K562 (cell line): ENCODE measurements at regions not wholly inside any gene's neighbourhood (a gene's known extent, or its start where the extent isn't known, plus 50 kb on each side); places are given as distances from the start of the nearest gene placed in this dataset.

Source experiments
- ATAC-seq: fragments of 200-7000 bp; cut with Tn5 transposase; 3 replicates; pipeline ENCODE4 v1.9.1; 2020; ENCODE audit warnings: moderate library complexity
- BruUV-seq: library from RNA; stranded (reverse); fragments of 400-500 nt; replicated peaks from 2 replicates; lab custom pipeline; 2021; lab: Mats Ljungman, UMichigan
- CTCF ChIA-PET: fragments of 300-600 bp; formaldehyde crosslinking; extraction: SDS; loops from one replicate; lab custom pipeline; 2021; ENCODE audit warnings: low intra/inter-chr PET ratio; lab: Yijun Ruan, JAX
- POLR2A ChIA-PET: fragments of 300-600, 350-650 bp; sonication (Branson Sonifier 250); formaldehyde crosslinking; extraction: SDS; loops from one replicate; lab custom pipeline; 2021; ENCODE audit warnings: antibody characterized with exemption, inconsistent platforms; lab: Yijun Ruan, JAX
- DNase-seq, 4 experiments: peaks; one replicate each; pipeline versions ENCODE4 v3.0.0 to v3.0.0-alpha.2; 2011 to 2018; ENCODE audit warnings: low spot score in 3 of 4, mixed read lengths in 3 of 4; ENCODE audit errors: extremely low read depth in 1 of 4
- FAIRE-seq: peaks from 2 replicates; lab custom pipeline; 2011; peaks lifted over from hg19 to GRCh38; lab: Jason Lieb, UNC
- H2AFZ ChIP-seq: 2 replicates; pipeline ENCODE4 v1.6.0; 2011; ENCODE audit warnings: low read depth, low read length, control low read depth, inconsistent platforms
- H3K27ac ChIP-seq: fragments of 200-600 bp; 3 replicates; pipeline ENCODE4 v1.8.0; 2011; ENCODE audit warnings: low read depth, mild to moderate bottlenecking, control low read depth, inconsistent platforms, low read length, moderate library complexity, mixed read lengths; ENCODE audit errors: extremely low read depth
- H3K27me3 ChIP-seq, 2 experiments: fragments of 300-600 bp in 1 of 2; 2 replicates in 1 of 2; 3 replicates in 1 of 2; pipeline versions ENCODE4 v1.6.0 to v1.8.0; 2011; ENCODE audit warnings: inconsistent platforms in 2 of 2, low read length in 2 of 2, mild to moderate bottlenecking in 1 of 2, mixed read lengths in 1 of 2, moderate library complexity in 1 of 2; ENCODE audit not compliant: control insufficient read depth in 2 of 2, insufficient read depth in 2 of 2
- H3K36me3 ChIP-seq: fragments of 300-600 bp; 3 replicates; pipeline ENCODE4 v1.8.0; 2011; ENCODE audit warnings: mild to moderate bottlenecking, low read length, inconsistent platforms; ENCODE audit not compliant: control insufficient read depth, insufficient read depth
- H3K4me1 ChIP-seq, 2 experiments: fragments of 200-600 bp in 1 of 2; replicated peaks in 1 of 2; 2 replicates in 1 of 2; 3 replicates in 1 of 2; pipeline versions ENCODE4 v1.5.1 to v1.8.0; 2011; ENCODE audit warnings: inconsistent platforms in 2 of 2, low read length in 2 of 2, mild to moderate bottlenecking in 1 of 2, mixed read lengths in 1 of 2, moderate library complexity in 1 of 2; ENCODE audit not compliant: control insufficient read depth in 2 of 2, insufficient read depth in 2 of 2
- H3K4me2 ChIP-seq: 2 replicates; pipeline ENCODE4 v1.6.1; 2011; ENCODE audit warnings: low read length, control low read depth, inconsistent platforms, mixed read lengths; ENCODE audit not compliant: insufficient read depth
- H3K4me3 ChIP-seq: fragments of 200-600 bp; sonication (generic), shearing (Covaris generic); 2 replicates; pipeline ENCODE4 v1.5.1; 2016; ENCODE audit warnings: control low read depth, inconsistent platforms
- H3K79me2 ChIP-seq: fragments of 200-600 bp; 3 replicates; pipeline ENCODE4 v1.8.0; 2011; ENCODE audit warnings: low read length, inconsistent platforms; ENCODE audit not compliant: control insufficient read depth, insufficient read depth
- H3K9ac ChIP-seq, 2 experiments: 2 replicates each; pipeline versions ENCODE4 v1.6.0 to v1.6.1; 2011; ENCODE audit warnings: low read depth in 2 of 2, low read length in 2 of 2, control low read depth in 1 of 2, inconsistent platforms in 1 of 2, mild to moderate bottlenecking in 1 of 2, mixed read lengths in 1 of 2; ENCODE audit not compliant: insufficient read depth in 1 of 2
- H3K9me1 ChIP-seq: one replicate; pipeline ENCODE4 v1.6.0; 2011; ENCODE audit warnings: inconsistent platforms, mild to moderate bottlenecking, low read length, moderate library complexity; ENCODE audit not compliant: control insufficient read depth, insufficient read depth
- H3K9me3 ChIP-seq: replicated peaks from 2 replicates; pipeline ENCODE4 v1.5.1; 2011; ENCODE audit warnings: low read depth, low read length, inconsistent platforms; ENCODE audit not compliant: control insufficient read depth, insufficient read depth
- H4K20me1 ChIP-seq: replicated peaks from 2 replicates; pipeline ENCODE4 v1.6.1; 2011; ENCODE audit warnings: low read length, inconsistent platforms, mixed read lengths; ENCODE audit not compliant: control insufficient read depth, insufficient read depth
- ATF7 ChIP-seq: fragments of 450-650 bp; IDR thresholded peaks from 2 replicates; pipeline ENCODE4 v1.7.1; 2014; ENCODE audit warnings: mild to moderate bottlenecking, moderate library complexity
- CBFA2T2 ChIP-seq: fragments of 450-650 bp; conservative IDR thresholded peaks from 2 replicates; pipeline ENCODE4 v1.6.1; 2017; ENCODE audit warnings: mild to moderate bottlenecking
- JUNB ChIP-seq: fragments of 450-650 bp; formaldehyde crosslinking; conservative IDR thresholded peaks from 2 replicates; pipeline ENCODE4 v1.4.0; 2020; ENCODE audit warnings: mild to moderate bottlenecking
- RB1 ChIP-seq: fragments of 450-650 bp; IDR thresholded peaks from 2 replicates; pipeline ENCODE4 v1.6.1; 2017; ENCODE audit warnings: low read depth, mild to moderate bottlenecking
- SREBF2 ChIP-seq: sonication (generic); formaldehyde crosslinking; IDR thresholded peaks from 2 replicates; pipeline ENCODE4 v1.4.0; 2020; ENCODE audit warnings: mild to moderate bottlenecking, missing genetic modification reagents
- TFAM ChIP-seq: fragments of 250-450 bp; sonication (Bioruptor Pico); conservative IDR thresholded peaks from 2 replicates; pipeline ENCODE4 v1.5.0; 2021; ENCODE audit warnings: mild to moderate bottlenecking, moderate library complexity
- ZNF507 ChIP-seq: conservative IDR thresholded peaks from 2 replicates; pipeline ENCODE4 v1.6.1; 2017; ENCODE audit warnings: missing genetic modification characterization, missing compliant biosample characterization
- WGBS: fragments of 100-300 bp; shearing (Covaris generic); methylation state at CpG from one replicate; pipeline ENCODE4 v1.1.6; 2016; ENCODE audit warnings: low coverage, mixed read lengths; ENCODE audit not compliant: insufficient coverage; ENCODE audit errors: missing lambda C conversion rate; 5-methylcytosine and 5-hydroxymethylcytosine counted together
- in situ Hi-C: fragments of 300-500 bp; cut with MboI; formaldehyde crosslinking; loops from 4 replicates; pipeline ENCODE4 v1.15.0; 2018; ENCODE audit warnings: inconsistent platforms, mixed read lengths
- intact Hi-C: fragments of 100-400 bp; cut with micrococcal nuclease; formaldehyde crosslinking; loops from 2 replicates; pipeline ENCODE4 v1.14.2; 2022
- TF ChIP-seq, protein P1 (sequence below), 2 experiments: IDR thresholded peaks in 1 of 2; conservative IDR thresholded peaks in 1 of 2; 2 replicates each; pipeline ENCODE4 v1.6.1; 2016; ENCODE audit warnings: low read depth in 2 of 2, mild to moderate bottlenecking in 1 of 2, missing compliant biosample characterization in 1 of 2, missing genetic modification characterization in 1 of 2, moderate library complexity in 1 of 2
- TF ChIP-seq, protein P2 (sequence below): IDR thresholded peaks from 2 replicates; pipeline ENCODE4 v1.6.1; 2016; ENCODE audit warnings: missing genetic modification characterization, missing compliant biosample characterization

DNA sequence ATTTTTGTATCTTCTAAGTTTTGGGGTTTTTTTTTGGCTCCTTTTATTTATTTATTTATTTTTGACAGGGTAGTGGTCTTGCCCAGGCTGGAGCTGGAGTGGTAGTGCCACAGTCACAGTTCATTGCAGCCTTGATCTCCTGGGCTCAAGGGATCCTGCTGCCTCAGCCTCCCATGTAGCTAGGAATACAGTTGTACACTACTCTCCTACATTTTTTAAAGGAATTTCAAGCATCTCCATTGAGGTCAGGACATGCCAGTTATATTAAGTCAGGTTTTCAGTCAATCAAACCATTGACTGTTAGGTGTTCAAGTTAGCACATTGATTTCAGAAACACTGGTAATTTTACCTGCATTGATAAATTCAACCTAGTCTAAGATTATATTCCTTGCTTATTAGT, 480.5 kb upstream of the SPRY2 start (continued):
- TF ChIP-seq, protein P1, sequence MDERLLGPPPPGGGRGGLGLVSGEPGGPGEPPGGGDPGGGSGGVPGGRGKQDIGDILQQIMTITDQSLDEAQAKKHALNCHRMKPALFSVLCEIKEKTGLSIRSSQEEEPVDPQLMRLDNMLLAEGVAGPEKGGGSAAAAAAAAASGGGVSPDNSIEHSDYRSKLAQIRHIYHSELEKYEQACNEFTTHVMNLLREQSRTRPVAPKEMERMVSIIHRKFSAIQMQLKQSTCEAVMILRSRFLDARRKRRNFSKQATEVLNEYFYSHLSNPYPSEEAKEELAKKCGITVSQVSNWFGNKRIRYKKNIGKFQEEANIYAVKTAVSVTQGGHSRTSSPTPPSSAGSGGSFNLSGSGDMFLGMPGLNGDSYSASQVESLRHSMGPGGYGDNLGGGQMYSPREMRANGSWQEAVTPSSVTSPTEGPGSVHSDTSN (CRISPR knock-in tag; IDR thresholded peaks at IDR 0.05; ENCODE audit: low read depth) = 0 out of 2 replicates have a peak, but pooled peaks have one; percentile 3
- TF ChIP-seq, protein P1 (tag; conservative IDR thresholded peaks at IDR 0.05; ENCODE audit: low read depth) = no peak
- TF ChIP-seq SREBF2 (CRISPR knock-in tag) (no peak), CBFA2T2 (no peak), ATF7 (no peak)

DNA sequence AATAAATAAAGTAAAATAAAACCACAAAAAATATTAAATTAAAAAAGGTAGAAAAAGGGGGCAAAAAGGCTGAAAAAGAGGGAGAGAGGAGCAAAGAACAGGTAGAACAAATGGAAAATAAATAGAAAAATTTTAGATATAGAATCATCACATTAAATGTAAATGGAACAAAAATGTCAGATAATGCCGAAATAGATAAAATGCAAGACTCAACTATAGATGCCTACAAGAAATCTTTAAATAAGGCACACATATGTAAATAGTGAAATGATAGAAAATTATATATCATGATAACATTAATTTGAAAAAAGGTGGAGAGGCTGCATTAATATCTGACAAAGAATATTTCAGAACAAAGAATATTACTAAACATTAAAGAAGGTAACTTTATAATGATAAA, 477.1 kb upstream of the SPRY2 start:
- no peaks in the 10 kb centered on the region for H3K36me3 ChIP-seq
- CTCF ChIA-PET = no interaction called here

More for the DNA sequence above, 477.1 kb upstream of the SPRY2 start:
- Histone ChIP-seq H4K20me1 (no peaks in the 10 kb centered on the region), H3K4me2 (no peak overlapping the region), H3K4me3 (no peak overlapping the region), H3K27ac (no peak overlapping the region), H3K9me1 (no peaks in the 10 kb centered on the region), H3K27me3 (no peaks in the 10 kb centered on the region), H3K79me2 (no peaks in the 10 kb centered on the region), H2AFZ (no peak overlapping the region), H3K4me1 (no peaks in the 10 kb centered on the region), H3K9me3 (0 out of 2 replicates have a peak, but pooled peaks cover 3% of the 10 kb centered on the region), H3K9ac (no peak overlapping the region)
- POLR2A ChIA-PET = no interaction called here
- no TSS peak for BruUV-seq
- ATAC-seq = no peak
- WGBS = 3% methylated on average over 1 of the region's 1 CpG
- TF ChIP-seq ZNF507 = peak; percentile 97
- TF ChIP-seq, protein P2, sequence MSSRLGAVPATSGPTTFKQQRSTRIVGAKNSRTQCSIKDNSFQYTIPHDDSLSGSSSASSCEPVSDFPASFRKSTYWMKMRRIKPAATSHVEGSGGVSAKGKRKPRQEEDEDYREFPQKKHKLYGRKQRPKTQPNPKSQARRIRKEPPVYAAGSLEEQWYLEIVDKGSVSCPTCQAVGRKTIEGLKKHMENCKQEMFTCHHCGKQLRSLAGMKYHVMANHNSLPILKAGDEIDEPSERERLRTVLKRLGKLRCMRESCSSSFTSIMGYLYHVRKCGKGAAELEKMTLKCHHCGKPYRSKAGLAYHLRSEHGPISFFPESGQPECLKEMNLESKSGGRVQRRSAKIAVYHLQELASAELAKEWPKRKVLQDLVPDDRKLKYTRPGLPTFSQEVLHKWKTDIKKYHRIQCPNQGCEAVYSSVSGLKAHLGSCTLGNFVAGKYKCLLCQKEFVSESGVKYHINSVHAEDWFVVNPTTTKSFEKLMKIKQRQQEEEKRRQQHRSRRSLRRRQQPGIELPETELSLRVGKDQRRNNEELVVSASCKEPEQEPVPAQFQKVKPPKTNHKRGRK = no peak
- TF ChIP-seq TFAM (CRISPR knock-in tag) = 0 out of 2 replicates have a peak, but pooled peaks have one; percentile 85
- TF ChIP-seq JUNB (CRISPR knock-in tag) = no peak
- TF ChIP-seq RB1 = no peak
- no peak for FAIRE-seq
- intact Hi-C loops (no loop called here), in situ Hi-C loops (no loop called here)
- DNase-seq = no peak
